ENCODE measurements at regions not wholly inside any gene's neighbourhood (a gene's known extent, or its start where the extent isn't known, plus 50 kb on each side); places are given as distances from the start of the nearest gene placed in this dataset.

GRCh38 chr16:85423631-85424030 lies 189.5 kb upstream of the GSE1 start:
- H3K27ac ChIP-seq (ENCODE audit: low read depth, low read length) = no peak overlapping the region
- H2AFZ ChIP-seq (ENCODE audit: low read depth, low read length) = no peak overlapping the region
- peaks cover 2% of the 10 kb centered on the region for H3K4me1 Mint-ChIP-seq (ENCODE audit: low read depth, unreplicated experiment)
- no peaks in the 10 kb centered on the region for H3K9me3 Mint-ChIP-seq (ENCODE audit: unreplicated experiment)
- TF ChIP-seq EZH2 (IDR thresholded peaks at IDR 0.05; ENCODE audit: insufficient read depth, low read length) (no peak), CTCF (IDR thresholded peaks at IDR 0.05; ENCODE audit: insufficient read depth, low read depth, low read length) (no peak)
- no peak overlapping the region for H3K27ac Mint-ChIP-seq (ENCODE audit: unreplicated experiment)
- H3K4me1 ChIP-seq (ENCODE audit: insufficient read depth, low read length) = no peaks in the 10 kb centered on the region
- no peaks in the 10 kb centered on the region for H3K36me3 ChIP-seq (ENCODE audit: insufficient read depth, low read length)
- no peaks in the 10 kb centered on the region for H3K79me2 ChIP-seq (ENCODE audit: insufficient read depth, low read length)
- FAIRE-seq (no peak), DNase-seq (ENCODE audit: low read depth) (no peak)
- H3K27me3 ChIP-seq (ENCODE audit: insufficient read depth, low read length) = no peaks in the 10 kb centered on the region
- no peak overlapping the region for H3K9ac ChIP-seq (ENCODE audit: low read length)
- no peak overlapping the region for H3K4me3 Mint-ChIP-seq (ENCODE audit: unreplicated experiment)
- no peaks in the 10 kb centered on the region for H3K9me3 ChIP-seq (ENCODE audit: insufficient read depth, low read depth, low read length)
- no peak overlapping the region for H3K4me3 ChIP-seq (ENCODE audit: insufficient read depth, low read depth, low read length)
- H4K20me1 ChIP-seq (ENCODE audit: insufficient read depth, low read length) = peaks cover 66% of the 10 kb centered on the region
- H3K36me3 Mint-ChIP-seq (ENCODE audit: low read depth, unreplicated experiment) = no peaks in the 10 kb centered on the region
- H3K27me3 Mint-ChIP-seq (ENCODE audit: low read depth, unreplicated experiment) = peaks cover 39% of the 10 kb centered on the region
- H3K4me2 ChIP-seq (ENCODE audit: low read length) = no peak overlapping the region

GRCh38 chr16:85424260-85425073 lies 188.7 kb upstream of the GSE1 start:
- H3K27me3 Mint-ChIP-seq (ENCODE audit: low read depth, unreplicated experiment) = peaks cover 37% of the 10 kb centered on the region
- no peak overlapping the region for H3K9ac ChIP-seq (ENCODE audit: low read length)
- H3K4me3 ChIP-seq (ENCODE audit: insufficient read depth, low read depth, low read length) = no peak overlapping the region
- no peak for TF ChIP-seq EZH2 (IDR thresholded peaks at IDR 0.05; ENCODE audit: insufficient read depth, low read length)
- TF ChIP-seq CTCF (IDR thresholded peaks at IDR 0.05; ENCODE audit: insufficient read depth, low read depth, low read length) = no peak
- H3K9me3 Mint-ChIP-seq (ENCODE audit: unreplicated experiment) = no peaks in the 10 kb centered on the region
- H3K27me3 ChIP-seq (ENCODE audit: insufficient read depth, low read length) = no peaks in the 10 kb centered on the region
- no peak overlapping the region for H3K4me3 Mint-ChIP-seq (ENCODE audit: unreplicated experiment)
- H3K9me3 ChIP-seq (ENCODE audit: insufficient read depth, low read depth, low read length) = no peaks in the 10 kb centered on the region
- H2AFZ ChIP-seq (ENCODE audit: low read depth, low read length) = no peak overlapping the region
- H3K27ac Mint-ChIP-seq (ENCODE audit: unreplicated experiment) = no peak overlapping the region
- no peak for DNase-seq (ENCODE audit: low read depth)
- no peaks in the 10 kb centered on the region for H3K4me1 ChIP-seq (ENCODE audit: insufficient read depth, low read length)
- H4K20me1 ChIP-seq (ENCODE audit: insufficient read depth, low read length) = peaks cover 70% of the 10 kb centered on the region
- H3K36me3 Mint-ChIP-seq (ENCODE audit: low read depth, unreplicated experiment) = no peaks in the 10 kb centered on the region
- peaks cover 2% of the 10 kb centered on the region for H3K4me1 Mint-ChIP-seq (ENCODE audit: low read depth, unreplicated experiment)
- no peaks in the 10 kb centered on the region for H3K79me2 ChIP-seq (ENCODE audit: insufficient read depth, low read length)
- FAIRE-seq = no peak
- no peaks in the 10 kb centered on the region for H3K36me3 ChIP-seq (ENCODE audit: insufficient read depth, low read length)
- no peak overlapping the region for H3K27ac ChIP-seq (ENCODE audit: low read depth, low read length)
- no peak overlapping the region for H3K4me2 ChIP-seq (ENCODE audit: low read length)

- no peak for FAIRE-seq
- peaks cover 2% of the 10 kb centered on the region for H3K4me1 Mint-ChIP-seq (ENCODE audit: low read depth, unreplicated experiment)
- no peaks in the 10 kb centered on the region for H3K9me3 ChIP-seq (ENCODE audit: insufficient read depth, low read depth, low read length)
- H3K4me3 ChIP-seq (ENCODE audit: insufficient read depth, low read depth, low read length) = no peak overlapping the region
- no peak overlapping the region for H3K27ac ChIP-seq (ENCODE audit: low read depth, low read length)
- H4K20me1 ChIP-seq (ENCODE audit: insufficient read depth, low read length) = peaks cover 71% of the 10 kb centered on the region
- no peaks in the 10 kb centered on the region for H3K36me3 ChIP-seq (ENCODE audit: insufficient read depth, low read length)
- DNase-seq (ENCODE audit: low read depth) = no peak
- no peak overlapping the region for H2AFZ ChIP-seq (ENCODE audit: low read depth, low read length)
- H3K4me2 ChIP-seq (ENCODE audit: low read length) = no peak overlapping the region
- H3K27ac Mint-ChIP-seq (ENCODE audit: unreplicated experiment) = no peak overlapping the region
- H3K36me3 Mint-ChIP-seq (ENCODE audit: low read depth, unreplicated experiment) = no peaks in the 10 kb centered on the region
- H3K27me3 ChIP-seq (ENCODE audit: insufficient read depth, low read length) = peaks cover 2% of the 10 kb centered on the region
- no peaks in the 10 kb centered on the region for H3K9me3 Mint-ChIP-seq (ENCODE audit: unreplicated experiment)
- H3K79me2 ChIP-seq (ENCODE audit: insufficient read depth, low read length) = no peaks in the 10 kb centered on the region
- H3K4me3 Mint-ChIP-seq (ENCODE audit: unreplicated experiment) = no peak overlapping the region
- no peaks in the 10 kb centered on the region for H3K4me1 ChIP-seq (ENCODE audit: insufficient read depth, low read length)
- H3K27me3 Mint-ChIP-seq (ENCODE audit: low read depth, unreplicated experiment) = peaks cover 44% of the 10 kb centered on the region
- H3K9ac ChIP-seq (ENCODE audit: low read length) = no peak overlapping the region
- TF ChIP-seq CTCF (IDR thresholded peaks at IDR 0.05; ENCODE audit: insufficient read depth, low read depth, low read length) (no peak), EZH2 (IDR thresholded peaks at IDR 0.05; ENCODE audit: insufficient read depth, low read length) (no peak)
These were observed 188.0 kb upstream of the GSE1 start for GRCh38 chr16:85425074-85425662.
